ENCODE measurements at regions not wholly inside any gene's neighbourhood (a gene's known extent, or its start where the extent isn't known, plus 50 kb on each side); places are given as distances from the start of the nearest gene placed in this dataset.

GRCh38 chr11:13094930-13095687, 86.0 kb downstream of the RASSF10 start:
- H3K9me3 Mint-ChIP-seq = no peaks in the 10 kb centered on the region
- peaks cover 35% of the 10 kb centered on the region for H3K27me3 Mint-ChIP-seq
- H3K27ac Mint-ChIP-seq (ENCODE audit: low read depth) = no peak overlapping the region
- DNase-seq (ENCODE audit: low spot score in 2 of 2) = no peak
- H3K4me1 Mint-ChIP-seq = no peaks in the 10 kb centered on the region
- no peak for ATAC-seq (replicated peaks; ENCODE audit: extremely low read depth, poor library complexity, severe bottlenecking)
- H3K36me3 Mint-ChIP-seq (ENCODE audit: insufficient read depth) = no peaks in the 10 kb centered on the region
- no peak overlapping the region for H3K4me3 Mint-ChIP-seq

- DNase-seq (ENCODE audit: low spot score in 2 of 2) (no peak), ATAC-seq (replicated peaks; ENCODE audit: extremely low read depth, poor library complexity, severe bottlenecking) (no peak)
- Mint-ChIP-seq H3K27ac (ENCODE audit: low read depth) (no peak overlapping the region), H3K4me3 (no peak overlapping the region), H3K4me1 (no peaks in the 10 kb centered on the region), H3K9me3 (no peaks in the 10 kb centered on the region), H3K36me3 (ENCODE audit: insufficient read depth) (no peaks in the 10 kb centered on the region), H3K27me3 (peaks cover 39% of the 10 kb centered on the region)
Observed at GRCh38 chr11:13098063-13098462, 88.9 kb downstream of the RASSF10 start.

- Mint-ChIP-seq H3K36me3 (ENCODE audit: insufficient read depth) (no peaks in the 10 kb centered on the region), H3K27ac (ENCODE audit: low read depth) (no peak overlapping the region), H3K4me1 (no peaks in the 10 kb centered on the region), H3K27me3 (peaks cover 46% of the 10 kb centered on the region), H3K4me3 (no peak overlapping the region), H3K9me3 (no peaks in the 10 kb centered on the region)
- DNase-seq (ENCODE audit: low spot score in 2 of 2) = no peak
- ATAC-seq (replicated peaks; ENCODE audit: extremely low read depth, poor library complexity, severe bottlenecking) = no peak
Observed at GRCh38 chr11:13098616-13099289, 89.6 kb downstream of the RASSF10 start.

- ATAC-seq (replicated peaks; ENCODE audit: extremely low read depth, poor library complexity, severe bottlenecking) (no peak), DNase-seq (ENCODE audit: low spot score in 2 of 2) (no peak)
Observed at GRCh38 chr11:13101644-13102512, 92.8 kb downstream of the RASSF10 start.

GRCh38 chr11:13102513-13102840, 93.4 kb downstream of the RASSF10 start:
- no peak overlapping the region for H3K27ac Mint-ChIP-seq (ENCODE audit: low read depth)
- DNase-seq (ENCODE audit: low spot score in 2 of 2) (no peak), ATAC-seq (replicated peaks; ENCODE audit: extremely low read depth, poor library complexity, severe bottlenecking) (no peak)
- no peaks in the 10 kb centered on the region for H3K4me1 Mint-ChIP-seq
- H3K36me3 Mint-ChIP-seq (ENCODE audit: insufficient read depth) = no peaks in the 10 kb centered on the region
- no peak overlapping the region for H3K4me3 Mint-ChIP-seq
- peaks cover 70% of the 10 kb centered on the region for H3K27me3 Mint-ChIP-seq
- H3K9me3 Mint-ChIP-seq = no peaks in the 10 kb centered on the region

More at GRCh38 chr11:13101644-13102512, 92.8 kb downstream of the RASSF10 start:
- no peaks in the 10 kb centered on the region for H3K9me3 Mint-ChIP-seq
- no peaks in the 10 kb centered on the region for H3K36me3 Mint-ChIP-seq (ENCODE audit: insufficient read depth)
- H3K4me1 Mint-ChIP-seq = no peaks in the 10 kb centered on the region
- H3K27me3 Mint-ChIP-seq = peaks cover 69% of the 10 kb centered on the region
- no peak overlapping the region for H3K4me3 Mint-ChIP-seq
- H3K27ac Mint-ChIP-seq (ENCODE audit: low read depth) = no peak overlapping the region

GRCh38 chr11:13102865-13103539, 93.9 kb downstream of the RASSF10 start:
- H3K4me3 Mint-ChIP-seq = no peak overlapping the region
- peaks cover 70% of the 10 kb centered on the region for H3K27me3 Mint-ChIP-seq
- no peak overlapping the region for H3K27ac Mint-ChIP-seq (ENCODE audit: low read depth)

GRCh38 chr11:13103962-13104554, 94.9 kb downstream of the RASSF10 start:
- no peak for ATAC-seq (replicated peaks; ENCODE audit: extremely low read depth, poor library complexity, severe bottlenecking)
- Mint-ChIP-seq H3K27ac (ENCODE audit: low read depth) (no peak overlapping the region), H3K27me3 (peaks cover 72% of the 10 kb centered on the region), H3K9me3 (no peaks in the 10 kb centered on the region), H3K36me3 (ENCODE audit: insufficient read depth) (no peaks in the 10 kb centered on the region), H3K4me3 (no peak overlapping the region), H3K4me1 (no peaks in the 10 kb centered on the region)
- no peak for DNase-seq (ENCODE audit: low spot score in 2 of 2)

More at GRCh38 chr11:13102865-13103539, 93.9 kb downstream of the RASSF10 start:
- no peak for DNase-seq (ENCODE audit: low spot score in 2 of 2)
- Mint-ChIP-seq H3K9me3 (no peaks in the 10 kb centered on the region), H3K36me3 (ENCODE audit: insufficient read depth) (no peaks in the 10 kb centered on the region), H3K4me1 (no peaks in the 10 kb centered on the region)
- no peak for ATAC-seq (replicated peaks; ENCODE audit: extremely low read depth, poor library complexity, severe bottlenecking)

- Mint-ChIP-seq H3K4me3 (no peak overlapping the region), H3K27me3 (peaks cover 70% of the 10 kb centered on the region), H3K4me1 (no peaks in the 10 kb centered on the region), H3K36me3 (ENCODE audit: insufficient read depth) (no peaks in the 10 kb centered on the region), H3K27ac (ENCODE audit: low read depth) (no peak overlapping the region), H3K9me3 (no peaks in the 10 kb centered on the region)
- ATAC-seq (replicated peaks; ENCODE audit: extremely low read depth, poor library complexity, severe bottlenecking) (no peak), DNase-seq (ENCODE audit: low spot score in 2 of 2) (no peak)
Observed at GRCh38 chr11:13104619-13105236, 95.6 kb downstream of the RASSF10 start.

- Mint-ChIP-seq H3K4me3 (no peak overlapping the region), H3K36me3 (ENCODE audit: insufficient read depth) (no peaks in the 10 kb centered on the region), H3K27ac (ENCODE audit: low read depth) (no peak overlapping the region), H3K9me3 (no peaks in the 10 kb centered on the region), H3K27me3 (peaks cover 70% of the 10 kb centered on the region), H3K4me1 (no peaks in the 10 kb centered on the region)
- DNase-seq (ENCODE audit: low spot score in 2 of 2) (no peak), ATAC-seq (replicated peaks; ENCODE audit: extremely low read depth, poor library complexity, severe bottlenecking) (no peak)
Observed at GRCh38 chr11:13105237-13105844, 96.2 kb downstream of the RASSF10 start.

- H3K4me1 Mint-ChIP-seq = no peaks in the 10 kb centered on the region
- no peak overlapping the region for H3K27ac Mint-ChIP-seq (ENCODE audit: low read depth)
- H3K4me3 Mint-ChIP-seq = no peak overlapping the region
- no peak for ATAC-seq (replicated peaks; ENCODE audit: extremely low read depth, poor library complexity, severe bottlenecking)
- no peaks in the 10 kb centered on the region for H3K36me3 Mint-ChIP-seq (ENCODE audit: insufficient read depth)
- no peaks in the 10 kb centered on the region for H3K9me3 Mint-ChIP-seq
- H3K27me3 Mint-ChIP-seq = peaks cover 59% of the 10 kb centered on the region
- no peak for DNase-seq (ENCODE audit: low spot score in 2 of 2)
Observed at GRCh38 chr11:13107544-13108044, 98.5 kb downstream of the RASSF10 start.

- no peak for ATAC-seq (replicated peaks; ENCODE audit: extremely low read depth, poor library complexity, severe bottlenecking)
- Mint-ChIP-seq H3K36me3 (ENCODE audit: insufficient read depth) (no peaks in the 10 kb centered on the region), H3K9me3 (no peaks in the 10 kb centered on the region), H3K27ac (ENCODE audit: low read depth) (no peak overlapping the region), H3K27me3 (peaks cover 51% of the 10 kb centered on the region), H3K4me3 (no peak overlapping the region), H3K4me1 (no peaks in the 10 kb centered on the region)
- DNase-seq (ENCODE audit: low spot score in 2 of 2) = no peak
Observed at GRCh38 chr11:13108416-13108815, 99.3 kb downstream of the RASSF10 start.
